K562 (cell line): ENCODE measurements at regions not wholly inside any gene's neighbourhood (a gene's known extent, or its start where the extent isn't known, plus 50 kb on each side); places are given as distances from the start of the nearest gene placed in this dataset.
A peak's percentile ranks its signal among the peaks of the same experiment; 100 is the strongest.

Experiments used
- ATAC-seq: fragments of 200-7000 bp; cut with Tn5 transposase; 3 replicates; pipeline ENCODE4 v1.9.1; 2020; ENCODE audit warnings: moderate library complexity
- BruUV-seq: library from RNA; stranded (reverse); fragments of 400-500 nt; replicated peaks from 2 replicates; lab custom pipeline; 2021; lab: Mats Ljungman, UMichigan
- CTCF ChIA-PET: fragments of 300-600 bp; formaldehyde crosslinking; extraction: SDS; loops from one replicate; lab custom pipeline; 2021; ENCODE audit warnings: low intra/inter-chr PET ratio; lab: Yijun Ruan, JAX
- POLR2A ChIA-PET: fragments of 300-600, 350-650 bp; sonication (Branson Sonifier 250); formaldehyde crosslinking; extraction: SDS; loops from one replicate; lab custom pipeline; 2021; ENCODE audit warnings: antibody characterized with exemption, inconsistent platforms; lab: Yijun Ruan, JAX
- DNase-seq, 4 experiments: peaks; one replicate each; pipeline versions ENCODE4 v3.0.0 to v3.0.0-alpha.2; 2011 to 2018; ENCODE audit warnings: low spot score in 3 of 4, mixed read lengths in 3 of 4; ENCODE audit errors: extremely low read depth in 1 of 4
- FAIRE-seq: peaks from 2 replicates; lab custom pipeline; 2011; peaks lifted over from hg19 to GRCh38; lab: Jason Lieb, UNC
- H2AFZ ChIP-seq: 2 replicates; pipeline ENCODE4 v1.6.0; 2011; ENCODE audit warnings: low read depth, low read length, control low read depth, inconsistent platforms
- H3K27ac ChIP-seq: fragments of 200-600 bp; 3 replicates; pipeline ENCODE4 v1.8.0; 2011; ENCODE audit warnings: low read depth, mild to moderate bottlenecking, control low read depth, inconsistent platforms, low read length, moderate library complexity, mixed read lengths; ENCODE audit errors: extremely low read depth
- H3K27me3 ChIP-seq, 2 experiments: fragments of 300-600 bp in 1 of 2; 2 replicates in 1 of 2; 3 replicates in 1 of 2; pipeline versions ENCODE4 v1.6.0 to v1.8.0; 2011; ENCODE audit warnings: inconsistent platforms in 2 of 2, low read length in 2 of 2, mild to moderate bottlenecking in 1 of 2, mixed read lengths in 1 of 2, moderate library complexity in 1 of 2; ENCODE audit not compliant: control insufficient read depth in 2 of 2, insufficient read depth in 2 of 2
- H3K36me3 ChIP-seq: fragments of 300-600 bp; 3 replicates; pipeline ENCODE4 v1.8.0; 2011; ENCODE audit warnings: mild to moderate bottlenecking, low read length, inconsistent platforms; ENCODE audit not compliant: control insufficient read depth, insufficient read depth
- H3K4me1 ChIP-seq, 2 experiments: fragments of 200-600 bp in 1 of 2; replicated peaks in 1 of 2; 2 replicates in 1 of 2; 3 replicates in 1 of 2; pipeline versions ENCODE4 v1.5.1 to v1.8.0; 2011; ENCODE audit warnings: inconsistent platforms in 2 of 2, low read length in 2 of 2, mild to moderate bottlenecking in 1 of 2, mixed read lengths in 1 of 2, moderate library complexity in 1 of 2; ENCODE audit not compliant: control insufficient read depth in 2 of 2, insufficient read depth in 2 of 2
- H3K4me2 ChIP-seq: 2 replicates; pipeline ENCODE4 v1.6.1; 2011; ENCODE audit warnings: low read length, control low read depth, inconsistent platforms, mixed read lengths; ENCODE audit not compliant: insufficient read depth
- H3K4me3 ChIP-seq: fragments of 200-600 bp; sonication (generic), shearing (Covaris generic); 2 replicates; pipeline ENCODE4 v1.5.1; 2016; ENCODE audit warnings: control low read depth, inconsistent platforms
- H3K79me2 ChIP-seq: fragments of 200-600 bp; 3 replicates; pipeline ENCODE4 v1.8.0; 2011; ENCODE audit warnings: low read length, inconsistent platforms; ENCODE audit not compliant: control insufficient read depth, insufficient read depth
- H3K9ac ChIP-seq, 2 experiments: 2 replicates each; pipeline versions ENCODE4 v1.6.0 to v1.6.1; 2011; ENCODE audit warnings: low read depth in 2 of 2, low read length in 2 of 2, control low read depth in 1 of 2, inconsistent platforms in 1 of 2, mild to moderate bottlenecking in 1 of 2, mixed read lengths in 1 of 2; ENCODE audit not compliant: insufficient read depth in 1 of 2
- H3K9me1 ChIP-seq: one replicate; pipeline ENCODE4 v1.6.0; 2011; ENCODE audit warnings: inconsistent platforms, mild to moderate bottlenecking, low read length, moderate library complexity; ENCODE audit not compliant: control insufficient read depth, insufficient read depth
- H3K9me3 ChIP-seq: replicated peaks from 2 replicates; pipeline ENCODE4 v1.5.1; 2011; ENCODE audit warnings: low read depth, low read length, inconsistent platforms; ENCODE audit not compliant: control insufficient read depth, insufficient read depth
- H4K20me1 ChIP-seq: replicated peaks from 2 replicates; pipeline ENCODE4 v1.6.1; 2011; ENCODE audit warnings: low read length, inconsistent platforms, mixed read lengths; ENCODE audit not compliant: control insufficient read depth, insufficient read depth
- BCOR ChIP-seq: fragments of 450-650 bp; IDR thresholded peaks from 2 replicates; pipeline ENCODE4 v1.6.1; 2016
- ETV6 ChIP-seq, 3 experiments: fragments of 150-350 bp in 1 of 3; sonication (generic) in 1 of 3; formaldehyde crosslinking in 1 of 3; IDR thresholded peaks; 2 replicates each; pipeline versions ENCODE4 v1.6.1 to v1.8.0; 2014 to 2022; ENCODE audit warnings: borderline replicate concordance in 2 of 3, low read depth in 2 of 3, antibody characterized with exemption in 1 of 3, low read length in 1 of 3, mild to moderate bottlenecking in 1 of 3, missing genetic modification reagents in 1 of 3
- JUNB ChIP-seq: fragments of 450-650 bp; formaldehyde crosslinking; conservative IDR thresholded peaks from 2 replicates; pipeline ENCODE4 v1.4.0; 2020; ENCODE audit warnings: mild to moderate bottlenecking
- RBBP5 ChIP-seq: fragments of 200-600 bp; sonication (generic); IDR thresholded peaks from 2 replicates; pipeline ENCODE4 v1.6.1; 2012; ENCODE audit warnings: borderline replicate concordance, mild to moderate bottlenecking, low read length, control low read depth, inconsistent platforms; ENCODE audit not compliant: insufficient read depth, poor library complexity, severe bottlenecking
- SPI1 ChIP-seq: IDR thresholded peaks from 2 replicates; pipeline ENCODE4 v1.6.1; 2011; ENCODE audit warnings: low read depth, low read length, control low read depth, borderline replicate concordance
- WGBS: fragments of 100-300 bp; shearing (Covaris generic); methylation state at CpG from one replicate; pipeline ENCODE4 v1.1.6; 2016; ENCODE audit warnings: low coverage, mixed read lengths; ENCODE audit not compliant: insufficient coverage; ENCODE audit errors: missing lambda C conversion rate; 5-methylcytosine and 5-hydroxymethylcytosine counted together
- in situ Hi-C: fragments of 300-500 bp; cut with MboI; formaldehyde crosslinking; loops from 4 replicates; pipeline ENCODE4 v1.15.0; 2018; ENCODE audit warnings: inconsistent platforms, mixed read lengths
- intact Hi-C: fragments of 100-400 bp; cut with micrococcal nuclease; formaldehyde crosslinking; loops from 2 replicates; pipeline ENCODE4 v1.14.2; 2022
- TF ChIP-seq, protein P1 (sequence below): sonication (generic); formaldehyde crosslinking; IDR thresholded peaks from 2 replicates; pipeline ENCODE4 v1.8.1; 2023; ENCODE audit warnings: missing genetic modification reagents, mild to moderate bottlenecking, borderline replicate concordance

DNA sequence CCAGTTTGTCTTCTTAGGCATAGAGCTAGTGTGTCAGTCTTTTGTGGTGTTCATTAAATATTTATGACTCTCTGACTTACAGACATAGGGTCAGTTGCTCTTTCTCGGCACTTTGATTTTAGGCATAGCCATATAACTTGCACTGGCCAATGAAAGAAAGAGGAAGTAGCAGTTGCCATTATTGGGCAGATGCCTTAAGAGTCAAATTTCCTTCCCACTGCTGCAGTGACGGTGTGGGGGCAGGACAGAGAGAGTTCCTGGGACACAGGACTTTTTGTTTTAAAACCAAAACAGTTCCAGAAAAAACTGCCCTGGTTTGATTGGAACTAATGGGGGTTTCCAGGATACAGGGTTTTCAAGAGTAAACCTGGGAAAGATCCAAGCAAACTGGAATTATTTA, 60.2 kb upstream of the PHF14 start:
- FAIRE-seq (no peak), DNase-seq (no peak), ATAC-seq (no peak)
- in situ Hi-C loops, result no loop called here
- Histone ChIP-seq H3K36me3 (no peaks in the 10 kb centered on the region), H3K9me3 (peaks cover 3% of the 10 kb centered on the region; the same call in 1 of the 2 replicates), H3K79me2 (no peaks in the 10 kb centered on the region), H3K4me2 (no peak overlapping the region), H3K9ac (no peak overlapping the region), H3K27me3 (no peaks in the 10 kb centered on the region), H3K4me1 (no peaks in the 10 kb centered on the region; a peak in 1 of 5 replicates), H3K9me1 (no peaks in the 10 kb centered on the region), H4K20me1 (no peaks in the 10 kb centered on the region), H3K27ac (no peak overlapping the region), H2AFZ (no peak overlapping the region), H3K4me3 (no peak overlapping the region)
- TF ChIP-seq, protein P1, sequence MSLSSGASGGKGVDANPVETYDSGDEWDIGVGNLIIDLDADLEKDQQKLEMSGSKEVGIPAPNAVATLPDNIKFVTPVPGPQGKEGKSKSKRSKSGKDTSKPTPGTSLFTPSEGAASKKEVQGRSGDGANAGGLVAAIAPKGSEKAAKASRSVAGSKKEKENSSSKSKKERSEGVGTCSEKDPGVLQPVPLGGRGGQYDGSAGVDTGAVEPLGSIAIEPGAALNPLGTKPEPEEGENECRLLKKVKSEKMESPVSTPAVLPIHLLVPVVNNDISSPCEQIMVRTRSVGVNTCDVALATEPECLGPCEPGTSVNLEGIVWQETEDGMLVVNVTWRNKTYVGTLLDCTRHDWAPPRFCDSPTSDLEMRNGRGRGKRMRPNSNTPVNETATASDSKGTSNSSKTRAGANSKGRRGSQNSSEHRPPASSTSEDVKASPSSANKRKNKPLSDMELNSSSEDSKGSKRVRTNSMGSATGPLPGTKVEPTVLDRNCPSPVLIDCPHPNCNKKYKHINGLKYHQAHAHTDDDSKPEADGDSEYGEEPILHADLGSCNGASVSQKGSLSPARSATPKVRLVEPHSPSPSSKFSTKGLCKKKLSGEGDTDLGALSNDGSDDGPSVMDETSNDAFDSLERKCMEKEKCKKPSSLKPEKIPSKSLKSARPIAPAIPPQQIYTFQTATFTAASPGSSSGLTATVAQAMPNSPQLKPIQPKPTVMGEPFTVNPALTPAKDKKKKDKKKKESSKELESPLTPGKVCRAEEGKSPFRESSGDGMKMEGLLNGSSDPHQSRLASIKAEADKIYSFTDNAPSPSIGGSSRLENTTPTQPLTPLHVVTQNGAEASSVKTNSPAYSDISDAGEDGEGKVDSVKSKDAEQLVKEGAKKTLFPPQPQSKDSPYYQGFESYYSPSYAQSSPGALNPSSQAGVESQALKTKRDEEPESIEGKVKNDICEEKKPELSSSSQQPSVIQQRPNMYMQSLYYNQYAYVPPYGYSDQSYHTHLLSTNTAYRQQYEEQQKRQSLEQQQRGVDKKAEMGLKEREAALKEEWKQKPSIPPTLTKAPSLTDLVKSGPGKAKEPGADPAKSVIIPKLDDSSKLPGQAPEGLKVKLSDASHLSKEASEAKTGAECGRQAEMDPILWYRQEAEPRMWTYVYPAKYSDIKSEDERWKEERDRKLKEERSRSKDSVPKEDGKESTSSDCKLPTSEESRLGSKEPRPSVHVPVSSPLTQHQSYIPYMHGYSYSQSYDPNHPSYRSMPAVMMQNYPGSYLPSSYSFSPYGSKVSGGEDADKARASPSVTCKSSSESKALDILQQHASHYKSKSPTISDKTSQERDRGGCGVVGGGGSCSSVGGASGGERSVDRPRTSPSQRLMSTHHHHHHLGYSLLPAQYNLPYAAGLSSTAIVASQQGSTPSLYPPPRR (CRISPR knock-in tag), result no peak
- TF ChIP-seq RBBP5, result no peak
- TF ChIP-seq SPI1, result 0 out of 2 replicates have a peak, but pooled peaks have one; percentile 18
- no peak for TF ChIP-seq BCOR
- TF ChIP-seq ETV6 (IDR thresholded peaks at IDR 0.05; ENCODE audit: borderline replicate concordance in 1 of 2, low read depth in 2 of 2, low read length in 1 of 2), result no peak
- TF ChIP-seq ETV6 (CRISPR knock-in tag; IDR thresholded peaks at IDR 0.05; ENCODE audit: borderline replicate concordance), result no peak
- no peak for TF ChIP-seq JUNB (CRISPR knock-in tag)
- no TSS peak for BruUV-seq
- 14% methylated on average over 2 of the region's 2 CpGs for WGBS
- POLR2A ChIA-PET, result no interaction called here
- CTCF ChIA-PET, result no interaction called here
- intact Hi-C loops, result no loop called here
